GM23248 (cell line): ENCODE measurements at regions not wholly inside any gene's neighbourhood (a gene's known extent, or its start where the extent isn't known, plus 50 kb on each side); places are given as distances from the start of the nearest gene placed in this dataset.
A peak's percentile ranks its signal among the peaks of the same experiment; 100 is the strongest.

ENCODE experiments used
- DNase-seq: peaks from one replicate; pipeline ENCODE4 v3.0.0-alpha.2; 2015
- H2AFZ ChIP-seq: fragments of 200-600 bp; sonication (generic); 2 replicates; pipeline ENCODE4 v1.6.1; 2016; ENCODE audit warnings: antibody characterized with exemption
- H3F3A ChIP-seq: fragments of 200-600 bp; sonication (generic); 2 replicates; pipeline ENCODE4 v1.6.1; 2016; ENCODE audit warnings: mild to moderate bottlenecking, antibody characterized with exemption, mixed run types; ENCODE audit not compliant: insufficient read depth
- H3K27ac ChIP-seq: fragments of 200-600 bp; sonication (generic); 2 replicates; pipeline ENCODE4 v1.5.1; 2016; ENCODE audit warnings: mild to moderate bottlenecking
- H3K27me3 ChIP-seq: fragments of 200-600 bp; sonication (generic); replicated peaks from 2 replicates; pipeline ENCODE4 v1.6.1; 2016; ENCODE audit warnings: mild to moderate bottlenecking; ENCODE audit not compliant: insufficient read depth
- H3K36me3 ChIP-seq: fragments of 200-600 bp; sonication (generic); 2 replicates; pipeline ENCODE4 v1.6.1; 2016; ENCODE audit warnings: low read depth, mild to moderate bottlenecking
- H3K4me1 ChIP-seq: fragments of 200-600 bp; sonication (generic); 2 replicates; pipeline ENCODE4 v1.6.1; 2016; ENCODE audit warnings: mild to moderate bottlenecking; ENCODE audit not compliant: insufficient read depth
- H3K4me2 ChIP-seq: fragments of 200-600 bp; sonication (generic); one replicate; pipeline ENCODE4 v1.6.1; 2016; ENCODE audit warnings: mild to moderate bottlenecking; ENCODE audit not compliant: unreplicated experiment
- H3K4me3 ChIP-seq: fragments of 200-600 bp; sonication (generic); 2 replicates; pipeline ENCODE4 v1.5.1; 2016; ENCODE audit warnings: mild to moderate bottlenecking
- H3K79me2 ChIP-seq: fragments of 200-600 bp; sonication (generic); 2 replicates; pipeline ENCODE4 v1.6.1; 2016; ENCODE audit warnings: mild to moderate bottlenecking; ENCODE audit not compliant: insufficient read depth
- H3K9ac ChIP-seq: fragments of 200-600 bp; sonication (generic); 2 replicates; pipeline ENCODE4 v1.6.1; 2016; ENCODE audit warnings: mild to moderate bottlenecking
- H3K9me2 ChIP-seq: fragments of 200-600 bp; sonication (generic); 2 replicates; pipeline ENCODE4 v1.6.1; 2016; ENCODE audit warnings: mixed run types, mild to moderate bottlenecking, moderate library complexity; ENCODE audit not compliant: insufficient read depth
- H3K9me3 ChIP-seq: fragments of 200-600 bp; sonication (generic); one replicate; pipeline ENCODE4 v1.6.1; 2017; ENCODE audit warnings: low read depth
- H4K20me1 ChIP-seq: fragments of 200-600 bp; sonication (generic); 2 replicates; pipeline ENCODE4 v1.6.0; 2016; ENCODE audit not compliant: insufficient read depth
- EZH2 ChIP-seq: fragments of 200-600 bp; sonication (generic); IDR thresholded peaks from 2 replicates; pipeline ENCODE4 v1.6.1; 2018; ENCODE audit warnings: antibody characterized with exemption, mild to moderate bottlenecking; ENCODE audit not compliant: insufficient read depth, poor library complexity, severe bottlenecking
- EZH2phosphoT487 ChIP-seq: fragments of 200-600 bp; sonication (generic); IDR thresholded peaks from 2 replicates; pipeline ENCODE4 v1.6.1; 2018; ENCODE audit warnings: antibody characterized with exemption, moderate library complexity, mild to moderate bottlenecking, low read depth; ENCODE audit not compliant: insufficient read depth
- WGBS, 2 experiments: methylation state at CpG; one replicate each; pipeline ENCODE4 v1.1.6; 2015 to 2017; ENCODE audit warnings: low lambda C conversion rate in 2 of 2, low coverage in 1 of 2; ENCODE audit errors: missing lambda C conversion rate in 2 of 2; 5-methylcytosine and 5-hydroxymethylcytosine counted together
- in situ Hi-C: fragments of 300-500 bp; cut with MboI; formaldehyde crosslinking; loops from 2 replicates; pipeline ENCODE4 v1.15.0; 2020

GRCh38 chr1:199122085-199122484, 483.2 kb downstream of the PTPRC start:
- H3K9ac ChIP-seq: no peak overlapping the region
- WGBS, 2 experiments: 65 to 71% methylated on average over 2 of the region's 2 CpGs
- no peak for TF ChIP-seq EZH2phosphoT487
- TF ChIP-seq EZH2: no peak
- H3F3A ChIP-seq: peaks cover 24% of the 10 kb centered on the region
- H3K36me3 ChIP-seq: no peaks in the 10 kb centered on the region
- no peaks in the 10 kb centered on the region for H4K20me1 ChIP-seq
- DNase-seq: no peak
- H3K4me1 ChIP-seq: peaks cover 24% of the 10 kb centered on the region
- H3K9me3 ChIP-seq: no peaks in the 10 kb centered on the region
- H3K27me3 ChIP-seq: no peaks in the 10 kb centered on the region; the same call in 1 of the 2 replicates
- in situ Hi-C loops: no loop called here
- no peak overlapping the region for H2AFZ ChIP-seq
- no peak overlapping the region for H3K4me2 ChIP-seq
- no peaks in the 10 kb centered on the region for H3K79me2 ChIP-seq
- H3K9me2 ChIP-seq: no peaks in the 10 kb centered on the region
- H3K4me3 ChIP-seq: no peak overlapping the region
- H3K27ac ChIP-seq: no peak overlapping the region

DNA sequence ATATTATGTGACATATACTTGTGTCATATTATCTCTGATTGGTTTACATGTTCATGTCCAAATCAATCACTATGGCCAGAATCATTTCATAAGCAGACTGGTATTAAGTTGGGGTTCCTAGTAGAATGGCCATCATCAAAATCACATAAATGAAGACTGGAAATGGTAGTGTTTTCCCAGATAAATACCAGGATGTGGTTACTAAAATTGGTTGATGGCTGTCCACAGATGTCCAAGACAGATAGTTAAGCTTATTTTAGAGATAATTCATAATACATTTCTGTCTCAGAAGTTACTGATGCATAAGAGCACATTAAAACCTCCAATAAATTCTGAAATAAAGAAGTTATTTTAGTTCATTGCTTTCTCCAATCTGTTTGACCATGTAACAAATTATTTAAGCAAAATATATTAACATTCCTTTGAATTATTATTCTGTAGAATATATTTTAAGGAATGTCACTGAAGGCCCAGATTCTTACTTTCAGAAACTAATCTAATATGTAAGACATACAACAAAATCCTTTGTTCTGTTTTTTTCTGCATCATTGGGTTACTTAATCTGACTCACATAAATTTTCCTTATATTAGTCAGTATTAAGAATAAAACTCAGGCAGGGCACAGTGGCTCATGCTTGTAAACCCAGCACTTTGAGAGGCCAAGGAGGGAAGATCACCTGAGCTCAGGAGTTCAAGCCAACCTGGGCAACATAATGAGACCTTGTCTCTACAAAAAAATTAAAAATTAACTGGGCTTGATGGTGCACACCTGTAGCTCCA, 483.9 kb downstream of the PTPRC start:
- Histone ChIP-seq H3F3A (peaks cover 24% of the 10 kb centered on the region), H3K4me1 (peaks cover 24% of the 10 kb centered on the region), H3K27me3 (no peaks in the 10 kb centered on the region; the same call in 1 of the 2 replicates), H4K20me1 (no peaks in the 10 kb centered on the region), H3K4me2 (peak overlapping the region; percentile 47), H3K79me2 (no peaks in the 10 kb centered on the region), H3K9me2 (no peaks in the 10 kb centered on the region), H3K36me3 (no peaks in the 10 kb centered on the region), H3K9me3 (no peaks in the 10 kb centered on the region), H2AFZ (no peak overlapping the region), H3K9ac (no peak overlapping the region), H3K4me3 (0 out of 2 replicates have a peak overlapping the region, but pooled peaks have one; percentile 5), H3K27ac (peak overlapping the region; percentile 56)
- TF ChIP-seq EZH2 (no peak), EZH2phosphoT487 (no peak)
- peak; percentile 82 for DNase-seq
- in situ Hi-C loops: no loop called here

- peak overlapping the region; percentile 47 for H3K4me2 ChIP-seq
- H3K27ac ChIP-seq: no peak overlapping the region; the same call in 1 of the 2 replicates
- H3K4me1 ChIP-seq: peaks cover 24% of the 10 kb centered on the region
- no peak overlapping the region for H3K9ac ChIP-seq
- H3K36me3 ChIP-seq: no peaks in the 10 kb centered on the region
- H3K9me3 ChIP-seq: no peaks in the 10 kb centered on the region
- no peak for TF ChIP-seq EZH2
- peak; percentile 100 for TF ChIP-seq EZH2phosphoT487
- DNase-seq: peak; percentile 93
- no peaks in the 10 kb centered on the region for H4K20me1 ChIP-seq
- H3K9me2 ChIP-seq: no peaks in the 10 kb centered on the region
- 39 to 43% methylated on average over 4 of the region's 4 CpGs for WGBS, 2 experiments
- in situ Hi-C loops: no loop called here
- H3K27me3 ChIP-seq: peaks cover 5% of the 10 kb centered on the region; the same call in 1 of the 2 replicates
- no peaks in the 10 kb centered on the region for H3K79me2 ChIP-seq
- 0 out of 2 replicates have a peak overlapping the region, but pooled peaks have one; percentile 5 for H3K4me3 ChIP-seq
- no peak overlapping the region for H2AFZ ChIP-seq
- peaks cover 24% of the 10 kb centered on the region for H3F3A ChIP-seq
These were observed 484.8 kb downstream of the PTPRC start for GRCh38 chr1:199123615-199124014.

- H3K9ac ChIP-seq: no peak overlapping the region
- H3K9me3 ChIP-seq: no peaks in the 10 kb centered on the region
- H4K20me1 ChIP-seq: no peaks in the 10 kb centered on the region
- no peaks in the 10 kb centered on the region for H3K9me2 ChIP-seq
- peaks cover 24% of the 10 kb centered on the region for H3K4me1 ChIP-seq
- H3K27ac ChIP-seq: no peak overlapping the region
- no peak overlapping the region for H2AFZ ChIP-seq
- in situ Hi-C loops: no loop called here
- 0 to 9% methylated on average over 1 of the region's 1 CpG for WGBS, 2 experiments
- H3K79me2 ChIP-seq: no peaks in the 10 kb centered on the region
- H3F3A ChIP-seq: peaks cover 24% of the 10 kb centered on the region
- no peak overlapping the region for H3K4me3 ChIP-seq
- no peaks in the 10 kb centered on the region for H3K36me3 ChIP-seq
- TF ChIP-seq EZH2 (no peak), EZH2phosphoT487 (no peak)
- peaks cover 5% of the 10 kb centered on the region; the same call in 1 of the 2 replicates for H3K27me3 ChIP-seq
- H3K4me2 ChIP-seq: peak overlapping the region; percentile 47
- peak; percentile 27 for DNase-seq
These were observed 485.5 kb downstream of the PTPRC start for GRCh38 chr1:199124351-199124750.
